GM21619 (cell line): ENCODE measurements at regions not wholly inside any gene's neighbourhood (a gene's known extent, or its start where the extent isn't known, plus 50 kb on each side); places are given as distances from the start of the nearest gene placed in this dataset.
"Not testable (repeated sequence)": the region's sequence is repeated elsewhere in the genome, so short reads cannot be mapped to it uniquely, and the experiment has no call there.

Source experiments
- ATAC-seq: cut with Tn5 transposase; IDR thresholded peaks from one replicate; pipeline ENCODE4 v1.9.1; 2021; ENCODE audit not compliant: unreplicated experiment

DNA sequence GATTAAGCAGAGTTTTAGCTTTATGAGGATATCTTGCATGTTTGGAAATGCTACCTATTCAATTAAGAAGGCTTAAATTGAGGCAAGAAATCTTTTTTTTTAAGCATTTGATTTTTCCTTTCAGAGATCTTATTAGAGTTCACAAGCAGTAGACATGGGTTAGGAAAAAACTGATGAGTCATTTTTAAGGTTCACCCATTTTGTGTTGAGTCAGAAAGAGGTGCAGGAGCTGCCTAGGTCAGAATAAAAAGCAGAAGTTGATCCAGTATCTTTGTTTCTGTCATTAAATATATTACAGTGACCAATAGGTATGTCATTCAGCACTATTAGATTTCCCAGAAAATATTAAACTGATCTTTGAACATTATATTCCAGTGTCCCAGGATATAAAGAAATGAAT, 306.8 kb downstream of the LMBRD1 start:
- ATAC-seq: no peak

DNA sequence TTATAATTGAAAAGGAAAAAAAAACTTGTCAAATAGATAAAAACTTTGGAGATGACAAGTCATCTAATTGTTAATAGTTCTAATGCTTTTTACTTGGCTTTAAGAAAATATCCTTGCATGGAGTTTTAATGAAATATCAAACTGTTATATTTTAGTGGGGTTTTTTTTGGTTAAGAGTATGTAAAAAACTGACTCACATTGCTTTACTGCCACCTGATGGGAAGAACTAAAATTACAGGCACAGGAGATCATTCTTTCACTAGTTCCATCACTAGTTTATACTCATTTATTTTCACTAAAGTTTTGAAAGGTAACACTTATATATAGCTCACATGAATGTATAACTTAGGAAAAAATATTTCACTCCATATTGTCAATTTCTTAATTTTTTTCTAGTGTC, 309.1 kb downstream of the LMBRD1 start:
- ATAC-seq: no peak

DNA sequence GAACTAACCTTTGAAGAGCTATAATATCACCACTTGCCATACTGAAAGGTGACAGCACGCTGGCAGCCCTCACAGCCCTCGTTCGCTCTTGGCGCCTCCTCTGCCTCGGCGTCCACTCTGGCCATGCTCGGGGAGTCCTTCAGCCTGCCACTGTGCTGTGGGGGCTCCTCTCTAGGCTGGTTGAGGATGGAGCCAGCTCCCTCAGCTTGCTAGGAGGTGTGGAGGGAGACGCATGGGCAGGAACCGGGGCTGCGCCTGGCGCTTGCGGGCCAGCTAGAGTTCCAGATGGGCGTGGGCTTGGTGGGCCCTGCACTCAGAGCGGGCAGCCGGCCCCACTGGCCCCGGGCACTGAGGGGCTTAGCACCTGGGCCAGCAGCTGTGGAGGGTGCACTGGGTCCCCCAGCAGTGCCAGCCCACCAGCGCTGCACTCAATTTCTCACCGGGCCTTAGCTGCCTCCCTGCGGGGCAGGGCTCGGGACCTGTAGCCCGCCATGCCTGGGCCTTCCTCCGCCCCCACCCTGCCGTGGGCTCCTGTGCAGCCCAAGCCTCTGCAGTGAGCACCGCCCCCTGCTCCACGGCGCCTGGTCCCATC, 329.7 kb downstream of the LMBRD1 start:
- no peak for ATAC-seq

DNA sequence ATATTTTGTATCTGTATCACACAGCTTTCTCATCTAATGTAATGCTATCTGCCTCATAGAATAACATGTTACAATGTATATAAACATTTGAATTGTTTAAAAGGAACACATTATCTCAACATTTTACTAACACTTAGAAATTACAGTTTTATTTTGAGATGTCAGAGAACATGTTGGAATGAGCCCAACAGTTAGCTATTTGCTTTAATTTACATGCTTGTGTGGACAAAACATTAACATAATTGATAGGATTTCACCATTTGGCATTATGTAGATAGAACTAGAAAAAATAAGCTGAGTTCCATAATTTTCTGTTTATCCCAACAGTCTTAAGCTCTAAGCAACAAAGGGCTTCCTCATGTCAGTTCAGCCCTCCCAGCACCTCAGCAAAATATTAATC, 330.9 kb downstream of the LMBRD1 start:
- no peak for ATAC-seq

DNA sequence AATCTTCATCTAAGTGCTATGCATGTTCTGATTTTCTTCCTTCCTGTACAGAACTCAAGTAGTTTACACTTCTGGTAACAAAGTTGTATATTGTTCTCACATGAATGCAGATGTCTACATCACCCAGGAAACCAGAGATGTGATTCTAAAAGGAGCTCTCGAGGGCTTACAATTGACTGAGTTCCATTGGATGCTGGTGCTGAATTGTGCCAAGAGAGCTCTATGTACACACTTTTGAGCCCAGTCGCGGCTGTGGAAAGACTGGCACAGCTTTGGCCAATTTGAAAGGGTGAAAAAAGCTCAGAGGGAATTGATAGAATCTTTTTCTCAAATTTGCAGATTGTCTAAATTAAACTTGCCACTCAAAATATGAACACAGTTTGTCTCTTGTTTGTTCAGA, 340.7 kb downstream of the LMBRD1 start:
- ATAC-seq: no peak

DNA sequence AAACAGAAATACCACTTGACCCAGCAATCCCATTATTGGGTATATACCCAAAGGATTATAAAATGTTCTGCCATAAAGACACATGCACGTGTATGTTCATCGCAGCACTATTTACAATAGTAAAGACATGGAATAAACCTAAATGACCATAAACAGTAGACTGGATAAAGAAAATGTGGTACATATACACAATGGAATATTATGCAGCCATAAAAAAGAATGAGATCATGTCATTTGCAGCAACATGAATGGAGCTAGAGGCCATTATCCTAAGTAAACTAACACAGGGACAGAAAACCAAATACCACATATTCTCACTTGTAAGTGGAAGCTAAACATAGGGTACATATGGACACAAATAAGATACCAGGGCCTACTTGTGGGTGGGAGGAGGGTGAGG, 342.2 kb downstream of the LMBRD1 start:
- not testable (repeated sequence) for ATAC-seq

DNA sequence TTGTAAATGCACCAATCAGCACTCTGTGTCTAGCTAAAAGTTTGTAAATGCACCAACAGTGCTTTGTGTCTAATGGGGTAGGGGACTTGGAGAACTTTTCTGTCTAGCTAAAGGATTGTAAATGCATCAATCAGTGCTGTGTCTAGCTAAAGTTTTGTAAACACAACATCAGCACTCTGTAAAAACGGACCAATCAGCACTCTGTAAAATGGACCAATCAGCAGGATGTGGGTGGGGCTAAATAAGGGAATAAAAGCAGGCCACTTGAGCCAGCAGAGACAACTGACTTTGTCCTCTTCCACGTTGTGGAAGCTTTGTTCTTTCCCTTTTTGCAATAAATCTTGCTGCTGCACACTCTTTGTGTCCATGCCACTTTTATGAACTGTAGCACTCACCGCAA, 346.3 kb downstream of the LMBRD1 start:
- not testable (repeated sequence) for ATAC-seq

DNA sequence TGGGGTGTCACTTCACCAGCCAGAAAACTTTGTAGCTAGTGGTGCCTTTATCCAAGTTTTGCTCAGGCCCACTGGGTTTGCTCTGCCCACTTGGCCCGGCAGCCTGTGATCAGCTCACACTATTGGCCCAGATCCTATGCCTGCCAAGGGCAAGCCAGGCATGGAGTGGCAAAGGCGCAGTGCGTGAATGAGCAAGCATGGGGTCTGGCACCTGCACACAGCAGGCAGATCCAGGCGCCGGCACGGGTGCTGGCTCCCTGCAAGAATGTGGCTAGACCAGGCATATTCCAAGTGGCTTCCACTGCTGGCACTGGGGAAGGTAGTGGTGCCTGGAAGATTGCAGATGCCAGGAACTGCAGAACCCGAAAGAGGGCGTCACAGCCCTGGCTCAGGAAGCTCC, 346.9 kb downstream of the LMBRD1 start:
- ATAC-seq: no peak
